ENCODE measurements at regions not wholly inside any gene's neighbourhood (a gene's known extent, or its start where the extent isn't known, plus 50 kb on each side); places are given as distances from the start of the nearest gene placed in this dataset.

DNA sequence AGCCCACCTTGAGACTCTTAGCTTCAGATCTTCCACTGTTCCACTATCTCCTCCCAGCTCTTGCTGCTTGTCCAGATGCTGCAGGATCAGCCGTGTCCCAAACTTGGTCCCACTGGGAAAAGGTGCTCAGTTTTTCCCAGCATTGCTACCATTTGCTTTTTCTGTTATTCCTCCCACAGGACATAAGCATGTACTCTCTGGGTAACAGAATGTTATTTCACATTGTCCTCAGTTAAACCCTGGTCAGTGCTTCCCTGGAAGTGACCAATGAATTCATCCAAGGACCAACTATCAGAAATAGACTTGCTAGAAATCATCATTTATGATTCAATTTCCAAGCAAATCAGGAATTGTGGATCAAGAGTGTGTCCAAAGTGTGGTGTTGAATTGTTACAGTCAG is 179.2 kb upstream of the ZNF32 start:
- peaks cover 5% of the 10 kb centered on the region for H3K4me1 ChIP-seq (ENCODE audit: control insufficient read depth, insufficient read depth, low read length)
- H3K9ac ChIP-seq (ENCODE audit: low read depth, low read length): no peak overlapping the region
- no peaks in the 10 kb centered on the region for H3K36me3 ChIP-seq (ENCODE audit: insufficient read depth, low read length)
- H3K27me3 ChIP-seq (ENCODE audit: control insufficient read depth, insufficient read depth, low read length): no peaks in the 10 kb centered on the region
- peaks cover 4% of the 10 kb centered on the region for H3K9me3 ChIP-seq (replicated peaks; ENCODE audit: low read length)
- no peak overlapping the region for H3K4me3 ChIP-seq (ENCODE audit: low read length)
- H3K4me2 ChIP-seq (ENCODE audit: low read length): no peak overlapping the region

- Histone ChIP-seq H3K9ac (ENCODE audit: low read depth, low read length) (no peak overlapping the region), H3K9me3 (replicated peaks; ENCODE audit: low read length) (peaks cover 4% of the 10 kb centered on the region), H3K27me3 (ENCODE audit: control insufficient read depth, insufficient read depth, low read length) (no peaks in the 10 kb centered on the region), H3K36me3 (ENCODE audit: insufficient read depth, low read length) (no peaks in the 10 kb centered on the region), H3K4me2 (ENCODE audit: low read length) (no peak overlapping the region), H3K4me3 (ENCODE audit: low read length) (no peak overlapping the region), H3K4me1 (ENCODE audit: control insufficient read depth, insufficient read depth, low read length) (peaks cover 9% of the 10 kb centered on the region)
These were observed 177.3 kb upstream of the ZNF32 start for GRCh38 chr10:43825984-43826383.

DNA sequence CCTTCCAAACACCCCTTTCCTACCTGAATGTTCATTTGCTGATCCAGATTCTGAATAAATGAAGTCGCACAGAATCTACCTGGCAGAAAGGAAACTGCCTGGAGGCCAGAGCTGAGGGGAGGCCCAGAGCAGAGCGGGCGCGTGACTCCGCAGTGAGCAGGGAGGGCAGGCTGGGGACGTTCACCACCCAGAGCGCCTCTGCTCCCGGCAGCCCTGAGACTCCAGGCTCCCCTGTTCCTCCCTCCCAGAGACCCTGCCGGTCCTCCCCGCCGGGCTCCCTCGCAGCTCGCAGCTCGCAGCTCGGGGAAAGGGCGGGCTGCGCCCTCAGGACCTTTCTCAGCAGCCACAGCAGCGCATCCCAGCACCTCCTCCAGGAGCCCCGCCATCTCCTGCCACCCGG is 176.7 kb upstream of the ZNF32 start:
- H3K4me1 ChIP-seq (ENCODE audit: control insufficient read depth, insufficient read depth, low read length): peaks cover 9% of the 10 kb centered on the region
- no peak overlapping the region for H3K4me2 ChIP-seq (ENCODE audit: low read length)
- no peak overlapping the region for H3K4me3 ChIP-seq (ENCODE audit: low read length)
- H3K9ac ChIP-seq (ENCODE audit: low read depth, low read length): no peak overlapping the region
- peaks cover 4% of the 10 kb centered on the region for H3K9me3 ChIP-seq (replicated peaks; ENCODE audit: low read length)
- no peaks in the 10 kb centered on the region for H3K36me3 ChIP-seq (ENCODE audit: insufficient read depth, low read length)
- no peaks in the 10 kb centered on the region for H3K27me3 ChIP-seq (ENCODE audit: control insufficient read depth, insufficient read depth, low read length)

- H3K4me1 ChIP-seq (ENCODE audit: control insufficient read depth, insufficient read depth, low read length): peaks cover 9% of the 10 kb centered on the region
- H3K4me3 ChIP-seq (ENCODE audit: low read length): no peak overlapping the region
- H3K27me3 ChIP-seq (ENCODE audit: control insufficient read depth, insufficient read depth, low read length): no peaks in the 10 kb centered on the region
- H3K4me2 ChIP-seq (ENCODE audit: low read length): no peak overlapping the region
- H3K9me3 ChIP-seq (replicated peaks; ENCODE audit: low read length): peaks cover 4% of the 10 kb centered on the region
- H3K9ac ChIP-seq (ENCODE audit: low read depth, low read length): no peak overlapping the region
- H3K36me3 ChIP-seq (ENCODE audit: insufficient read depth, low read length): no peaks in the 10 kb centered on the region
These were observed 176.3 kb upstream of the ZNF32 start for GRCh38 chr10:43824934-43825333.

DNA sequence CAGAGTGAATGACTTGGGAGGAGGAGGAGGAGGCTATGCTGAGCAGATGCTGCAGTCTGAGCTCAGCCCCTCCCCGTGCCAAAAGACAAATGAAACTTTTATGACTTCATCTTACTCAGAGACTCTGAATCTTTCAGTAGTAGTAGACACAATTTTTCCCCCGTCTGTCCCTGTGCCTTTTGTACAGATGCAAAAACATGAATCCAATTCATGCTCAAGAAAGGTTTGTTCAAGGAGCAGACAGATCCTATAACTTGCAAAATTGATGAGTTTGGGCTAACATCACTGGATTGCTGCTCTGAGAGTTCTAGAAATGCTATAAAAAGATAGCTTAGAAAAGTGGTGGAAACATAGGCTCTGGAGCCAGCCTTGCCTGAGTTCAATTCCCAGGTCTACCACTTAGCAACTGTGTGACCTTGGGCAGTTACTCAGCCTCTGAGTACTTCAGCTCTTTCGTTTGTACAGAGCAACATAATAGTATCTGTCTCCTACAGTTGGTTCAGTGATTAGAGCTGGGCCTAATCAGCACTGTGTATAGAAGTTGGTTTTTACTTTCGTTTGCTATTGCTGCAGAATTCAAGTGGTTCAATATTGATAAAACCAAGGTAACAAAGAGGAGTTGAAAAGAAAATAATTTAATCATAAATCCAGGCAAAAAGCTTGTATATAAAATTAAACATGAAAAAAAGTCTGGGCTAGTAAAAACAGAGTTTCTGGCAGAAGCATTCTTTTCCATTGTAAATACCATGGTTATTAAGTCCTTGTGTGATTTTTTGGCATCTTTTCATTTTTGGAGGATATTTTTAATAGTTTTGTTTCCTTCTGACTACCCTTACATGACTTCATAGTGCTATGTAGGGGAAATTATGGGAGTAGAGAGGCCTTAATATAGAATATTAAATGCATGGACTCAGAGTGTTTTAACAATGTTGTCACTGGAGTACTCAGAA is 174.2 kb upstream of the ZNF32 start:
- Histone ChIP-seq H3K4me2 (ENCODE audit: low read length) (no peak overlapping the region), H3K36me3 (ENCODE audit: insufficient read depth, low read length) (no peaks in the 10 kb centered on the region), H3K4me3 (ENCODE audit: low read length) (no peak overlapping the region), H3K27me3 (ENCODE audit: control insufficient read depth, insufficient read depth, low read length) (no peaks in the 10 kb centered on the region), H3K9ac (ENCODE audit: low read depth, low read length) (no peak overlapping the region), H3K9me3 (replicated peaks; ENCODE audit: low read length) (no peaks in the 10 kb centered on the region), H3K4me1 (ENCODE audit: control insufficient read depth, insufficient read depth, low read length) (peaks cover 9% of the 10 kb centered on the region)

GRCh38 chr10:43821103-43821502 is 172.4 kb upstream of the ZNF32 start:
- Histone ChIP-seq H3K4me1 (ENCODE audit: control insufficient read depth, insufficient read depth, low read length) (peaks cover 21% of the 10 kb centered on the region), H3K36me3 (ENCODE audit: insufficient read depth, low read length) (no peaks in the 10 kb centered on the region), H3K9me3 (replicated peaks; ENCODE audit: low read length) (no peaks in the 10 kb centered on the region), H3K27me3 (ENCODE audit: control insufficient read depth, insufficient read depth, low read length) (no peaks in the 10 kb centered on the region), H3K4me2 (ENCODE audit: low read length) (no peak overlapping the region), H3K9ac (ENCODE audit: low read depth, low read length) (no peak overlapping the region), H3K4me3 (ENCODE audit: low read length) (no peak overlapping the region)

DNA sequence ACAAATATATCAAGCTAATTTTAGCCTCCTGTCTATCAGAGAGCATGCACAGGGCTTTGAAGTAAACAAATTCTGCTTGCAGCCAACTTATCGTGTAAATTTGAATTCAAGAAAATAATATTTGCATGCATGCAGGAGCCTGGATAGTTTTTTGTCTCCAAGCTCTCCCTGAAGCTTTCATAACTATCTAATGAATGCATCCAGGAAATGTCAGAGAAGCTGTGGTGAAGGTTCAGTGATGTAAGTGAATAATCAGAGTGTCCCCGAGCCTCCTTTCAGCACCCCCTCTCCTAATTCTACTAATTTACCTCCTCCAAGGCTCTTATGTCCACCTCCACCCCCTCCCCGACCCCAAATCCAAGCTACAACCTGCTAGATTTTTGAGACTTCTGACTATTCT is 172.0 kb upstream of the ZNF32 start:
- Histone ChIP-seq H3K4me1 (ENCODE audit: control insufficient read depth, insufficient read depth, low read length) (peaks cover 22% of the 10 kb centered on the region), H3K4me2 (ENCODE audit: low read length) (no peak overlapping the region), H3K27me3 (ENCODE audit: control insufficient read depth, insufficient read depth, low read length) (no peaks in the 10 kb centered on the region), H3K36me3 (ENCODE audit: insufficient read depth, low read length) (no peaks in the 10 kb centered on the region), H3K9ac (ENCODE audit: low read depth, low read length) (no peak overlapping the region), H3K4me3 (ENCODE audit: low read length) (no peak overlapping the region), H3K9me3 (replicated peaks; ENCODE audit: low read length) (no peaks in the 10 kb centered on the region)

DNA sequence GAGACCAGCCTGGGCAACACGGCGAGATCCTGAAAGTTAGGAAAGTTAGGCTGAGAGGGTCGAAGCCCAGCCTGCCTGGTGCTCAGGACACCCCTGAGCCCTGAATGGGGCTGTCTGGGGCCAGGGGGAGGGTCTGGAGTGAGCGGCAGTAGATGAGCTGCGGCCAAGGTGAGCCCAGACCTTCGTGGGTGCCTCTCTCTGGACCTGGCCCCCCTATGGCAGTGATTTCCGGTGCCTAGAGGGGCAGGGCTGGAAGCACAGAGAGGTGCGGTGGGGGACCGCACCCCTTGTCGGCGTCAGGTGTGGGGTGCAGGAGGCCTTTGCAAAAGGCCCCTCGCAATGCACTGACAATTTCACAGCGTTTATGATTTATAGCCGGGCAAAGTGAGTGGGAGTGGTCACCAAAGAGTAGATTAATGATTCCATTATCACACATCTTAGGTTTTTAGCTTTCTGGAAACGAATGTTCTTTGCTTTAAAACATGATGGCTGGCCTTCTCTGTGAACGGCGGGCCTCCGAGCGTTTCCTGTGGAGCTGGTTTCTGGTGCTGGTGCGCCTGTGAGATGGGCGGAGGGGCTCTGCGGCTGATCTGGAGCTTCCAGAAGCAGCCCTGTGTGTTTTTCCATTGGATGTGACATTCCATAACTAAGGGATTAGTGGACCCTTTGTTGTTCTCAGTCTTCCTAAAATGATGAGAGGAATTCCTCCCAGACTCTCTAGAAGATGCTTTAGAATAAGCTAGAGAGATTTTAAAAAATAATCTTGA is 171.0 kb upstream of the ZNF32 start:
- Histone ChIP-seq H3K9ac (ENCODE audit: low read depth, low read length) (no peak overlapping the region), H3K9me3 (replicated peaks; ENCODE audit: low read length) (no peaks in the 10 kb centered on the region), H3K36me3 (ENCODE audit: insufficient read depth, low read length) (no peaks in the 10 kb centered on the region), H3K4me2 (ENCODE audit: low read length) (no peak overlapping the region), H3K27me3 (ENCODE audit: control insufficient read depth, insufficient read depth, low read length) (no peaks in the 10 kb centered on the region), H3K4me3 (ENCODE audit: low read length) (no peak overlapping the region), H3K4me1 (ENCODE audit: control insufficient read depth, insufficient read depth, low read length) (peaks cover 32% of the 10 kb centered on the region)

- H3K4me1 ChIP-seq (ENCODE audit: control insufficient read depth, insufficient read depth, low read length): peaks cover 36% of the 10 kb centered on the region
- H3K27me3 ChIP-seq (ENCODE audit: control insufficient read depth, insufficient read depth, low read length): no peaks in the 10 kb centered on the region
- H3K9me3 ChIP-seq (replicated peaks; ENCODE audit: low read length): no peaks in the 10 kb centered on the region
- no peak overlapping the region for H3K4me3 ChIP-seq (ENCODE audit: low read length)
- no peak overlapping the region for H3K4me2 ChIP-seq (ENCODE audit: low read length)
- H3K36me3 ChIP-seq (ENCODE audit: insufficient read depth, low read length): no peaks in the 10 kb centered on the region
- H3K9ac ChIP-seq (ENCODE audit: low read depth, low read length): no peak overlapping the region
These were observed 170.0 kb upstream of the ZNF32 start for GRCh38 chr10:43818687-43819086.

GRCh38 chr10:43817368-43817767 is 168.7 kb upstream of the ZNF32 start:
- Histone ChIP-seq H3K4me2 (ENCODE audit: low read length) (no peak overlapping the region), H3K9ac (ENCODE audit: low read depth, low read length) (no peak overlapping the region), H3K36me3 (ENCODE audit: insufficient read depth, low read length) (no peaks in the 10 kb centered on the region), H3K4me3 (ENCODE audit: low read length) (no peak overlapping the region), H3K9me3 (replicated peaks; ENCODE audit: low read length) (no peaks in the 10 kb centered on the region), H3K27me3 (ENCODE audit: control insufficient read depth, insufficient read depth, low read length) (no peaks in the 10 kb centered on the region), H3K4me1 (ENCODE audit: control insufficient read depth, insufficient read depth, low read length) (peaks cover 28% of the 10 kb centered on the region)

- no peak overlapping the region for H3K9ac ChIP-seq (ENCODE audit: low read depth, low read length)
- H3K36me3 ChIP-seq (ENCODE audit: insufficient read depth, low read length): no peaks in the 10 kb centered on the region
- H3K9me3 ChIP-seq (replicated peaks; ENCODE audit: low read length): no peaks in the 10 kb centered on the region
- H3K4me3 ChIP-seq (ENCODE audit: low read length): no peak overlapping the region
- H3K4me1 ChIP-seq (ENCODE audit: control insufficient read depth, insufficient read depth, low read length): peaks cover 28% of the 10 kb centered on the region
- no peaks in the 10 kb centered on the region for H3K27me3 ChIP-seq (ENCODE audit: control insufficient read depth, insufficient read depth, low read length)
- H3K4me2 ChIP-seq (ENCODE audit: low read length): no peak overlapping the region
These were observed 168.0 kb upstream of the ZNF32 start for GRCh38 chr10:43816351-43817321.

Data from skeletal muscle satellite cell (primary cell).